ENCODE measurements at regions not wholly inside any gene's neighbourhood (a gene's known extent, or its start where the extent isn't known, plus 50 kb on each side); places are given as distances from the start of the nearest gene placed in this dataset.
"Not testable (repeated sequence)": the region's sequence is repeated elsewhere in the genome, so short reads cannot be mapped to it uniquely, and the experiment has no call there.

GRCh38 chr13:73167028-73167820 is 108.4 kb downstream of the KLF5 start:
- Mint-ChIP-seq H3K9me3 (no peaks in the 10 kb centered on the region), H3K27me3 (ENCODE audit: insufficient read depth) (no peaks in the 10 kb centered on the region), H3K36me3 (ENCODE audit: low read depth) (no peaks in the 10 kb centered on the region), H3K27ac (no peak overlapping the region), H3K4me3 (no peak overlapping the region), H3K4me1 (ENCODE audit: low read depth) (no peaks in the 10 kb centered on the region)
- no peak for DNase-seq (ENCODE audit: low spot score)
- intact Hi-C loops (cut with micrococcal nuclease): no loop called here

GRCh38 chr13:73166204-73166603 is 107.4 kb downstream of the KLF5 start:
- H3K4me3 Mint-ChIP-seq: no peak overlapping the region
- no peaks in the 10 kb centered on the region for H3K36me3 Mint-ChIP-seq (ENCODE audit: low read depth)
- H3K4me1 Mint-ChIP-seq (ENCODE audit: low read depth): no peaks in the 10 kb centered on the region
- no peaks in the 10 kb centered on the region for H3K27me3 Mint-ChIP-seq (ENCODE audit: insufficient read depth)
- H3K9me3 Mint-ChIP-seq: no peaks in the 10 kb centered on the region
- intact Hi-C loops (cut with micrococcal nuclease): no loop called here
- DNase-seq (ENCODE audit: low spot score): no peak
- no peak overlapping the region for H3K27ac Mint-ChIP-seq

- no peak overlapping the region for H3K27ac Mint-ChIP-seq
- no peak overlapping the region for H3K4me3 Mint-ChIP-seq
- intact Hi-C loops (cut with micrococcal nuclease): no loop called here
- DNase-seq (ENCODE audit: low spot score): no peak
- no peaks in the 10 kb centered on the region for H3K4me1 Mint-ChIP-seq (ENCODE audit: low read depth)
- no peaks in the 10 kb centered on the region for H3K9me3 Mint-ChIP-seq
- no peaks in the 10 kb centered on the region for H3K27me3 Mint-ChIP-seq (ENCODE audit: insufficient read depth)
- no peaks in the 10 kb centered on the region for H3K36me3 Mint-ChIP-seq (ENCODE audit: low read depth)
Observed at GRCh38 chr13:73162912-73163911, 104.4 kb downstream of the KLF5 start.

GRCh38 chr13:73160371-73161031 is 101.7 kb downstream of the KLF5 start:
- H3K4me3 Mint-ChIP-seq; H3K9me3 Mint-ChIP-seq; H3K27ac Mint-ChIP-seq; DNase-seq (ENCODE audit: low spot score); H3K4me1 Mint-ChIP-seq (ENCODE audit: low read depth); H3K27me3 Mint-ChIP-seq (ENCODE audit: insufficient read depth); intact Hi-C loops (cut with micrococcal nuclease); H3K36me3 Mint-ChIP-seq (ENCODE audit: low read depth): not testable (repeated sequence)

- no peak overlapping the region for H3K4me3 Mint-ChIP-seq
- intact Hi-C loops (cut with micrococcal nuclease): no loop called here
- no peak for DNase-seq (ENCODE audit: low spot score)
- H3K4me1 Mint-ChIP-seq (ENCODE audit: low read depth): no peaks in the 10 kb centered on the region
- H3K27me3 Mint-ChIP-seq (ENCODE audit: insufficient read depth): no peaks in the 10 kb centered on the region
- H3K9me3 Mint-ChIP-seq: no peaks in the 10 kb centered on the region
- no peak overlapping the region for H3K27ac Mint-ChIP-seq
- no peaks in the 10 kb centered on the region for H3K36me3 Mint-ChIP-seq (ENCODE audit: low read depth)
Observed at GRCh38 chr13:73158851-73159250, 100.0 kb downstream of the KLF5 start.

- H3K9me3 Mint-ChIP-seq: no peaks in the 10 kb centered on the region
- H3K4me1 Mint-ChIP-seq (ENCODE audit: low read depth): no peaks in the 10 kb centered on the region
- no peaks in the 10 kb centered on the region for H3K27me3 Mint-ChIP-seq (ENCODE audit: insufficient read depth)
- no peak overlapping the region for H3K27ac Mint-ChIP-seq
- intact Hi-C loops (cut with micrococcal nuclease): no loop called here
- no peak for DNase-seq (ENCODE audit: low spot score)
- H3K4me3 Mint-ChIP-seq: no peak overlapping the region
- H3K36me3 Mint-ChIP-seq (ENCODE audit: low read depth): no peaks in the 10 kb centered on the region
Observed at GRCh38 chr13:73157031-73157430, 98.2 kb downstream of the KLF5 start.

- H3K4me1 Mint-ChIP-seq (ENCODE audit: low read depth): no peaks in the 10 kb centered on the region
- no peaks in the 10 kb centered on the region for H3K36me3 Mint-ChIP-seq (ENCODE audit: low read depth)
- H3K9me3 Mint-ChIP-seq: peaks cover 8% of the 10 kb centered on the region
- no peak overlapping the region for H3K27ac Mint-ChIP-seq
- peaks cover 3% of the 10 kb centered on the region for H3K27me3 Mint-ChIP-seq (ENCODE audit: insufficient read depth)
- no peak for DNase-seq (ENCODE audit: low spot score)
- intact Hi-C loops (cut with micrococcal nuclease): no loop called here
- no peak overlapping the region for H3K4me3 Mint-ChIP-seq
Observed at GRCh38 chr13:73146707-73147106, 87.9 kb downstream of the KLF5 start.

- Mint-ChIP-seq H3K27me3 (ENCODE audit: insufficient read depth) (peaks cover 3% of the 10 kb centered on the region), H3K9me3 (peaks cover 8% of the 10 kb centered on the region), H3K27ac (no peak overlapping the region), H3K36me3 (ENCODE audit: low read depth) (no peaks in the 10 kb centered on the region), H3K4me3 (no peak overlapping the region), H3K4me1 (ENCODE audit: low read depth) (no peaks in the 10 kb centered on the region)
- DNase-seq (ENCODE audit: low spot score): no peak
- intact Hi-C loops (cut with micrococcal nuclease): no loop called here
Observed at GRCh38 chr13:73142071-73142470, 83.3 kb downstream of the KLF5 start.

GRCh38 chr13:73141292-73141771 is 82.5 kb downstream of the KLF5 start:
- Mint-ChIP-seq H3K36me3 (ENCODE audit: low read depth) (no peaks in the 10 kb centered on the region), H3K27me3 (ENCODE audit: insufficient read depth) (peaks cover 3% of the 10 kb centered on the region), H3K27ac (no peak overlapping the region), H3K4me1 (ENCODE audit: low read depth) (no peaks in the 10 kb centered on the region), H3K4me3 (no peak overlapping the region), H3K9me3 (peaks cover 4% of the 10 kb centered on the region)
- intact Hi-C loops (cut with micrococcal nuclease): no loop called here
- DNase-seq (ENCODE audit: low spot score): no peak

- Mint-ChIP-seq H3K36me3 (ENCODE audit: low read depth) (no peaks in the 10 kb centered on the region), H3K27me3 (ENCODE audit: insufficient read depth) (peaks cover 3% of the 10 kb centered on the region), H3K4me1 (ENCODE audit: low read depth) (no peaks in the 10 kb centered on the region), H3K9me3 (no peaks in the 10 kb centered on the region), H3K4me3 (no peak overlapping the region), H3K27ac (no peak overlapping the region)
- intact Hi-C loops (cut with micrococcal nuclease): no loop called here
- no peak for DNase-seq (ENCODE audit: low spot score)
Observed at GRCh38 chr13:73140801-73141200, 82.0 kb downstream of the KLF5 start.

- no peaks in the 10 kb centered on the region for H3K36me3 Mint-ChIP-seq (ENCODE audit: low read depth)
Observed at GRCh38 chr13:73138638-73139491, 80.1 kb downstream of the KLF5 start.

GRCh38 chr13:73138276-73138637 is 79.5 kb downstream of the KLF5 start:
- no peak for DNase-seq (ENCODE audit: low spot score)
- Mint-ChIP-seq H3K27ac (no peak overlapping the region), H3K36me3 (ENCODE audit: low read depth) (no peaks in the 10 kb centered on the region), H3K9me3 (no peaks in the 10 kb centered on the region), H3K27me3 (ENCODE audit: insufficient read depth) (peaks cover 3% of the 10 kb centered on the region), H3K4me3 (no peak overlapping the region), H3K4me1 (ENCODE audit: low read depth) (no peaks in the 10 kb centered on the region)
- intact Hi-C loops (cut with micrococcal nuclease): no loop called here

More at GRCh38 chr13:73138638-73139491, 80.1 kb downstream of the KLF5 start:
- no peak for DNase-seq (ENCODE audit: low spot score)
- Mint-ChIP-seq H3K9me3 (no peaks in the 10 kb centered on the region), H3K4me3 (no peak overlapping the region), H3K27ac (no peak overlapping the region), H3K27me3 (ENCODE audit: insufficient read depth) (peaks cover 3% of the 10 kb centered on the region), H3K4me1 (ENCODE audit: low read depth) (no peaks in the 10 kb centered on the region)
- intact Hi-C loops (cut with micrococcal nuclease): no loop called here
